Right lobe of liver (tissue), 1 donor: ENCODE measurements at regions not wholly inside any gene's neighbourhood (a gene's known extent, or its start where the extent isn't known, plus 50 kb on each side); places are given as distances from the start of the nearest gene placed in this dataset.

ENCODE experiments used
- small RNA-seq, 2 experiments: library from RNA; depleted of rRNA; stranded (forward); fragments of <200 nt; gene quantifications; one replicate each; pipeline ENCODE3, GENCODE V24; 2016

Small RNA genes in the stretch of these regions (small RNA-seq; reads per million reads assigned to genes)
- 0 reads per million in 2 experiments for gene RNU6-329P
